HUES64 (cell line): ENCODE measurements at regions not wholly inside any gene's neighbourhood (a gene's known extent, or its start where the extent isn't known, plus 50 kb on each side); places are given as distances from the start of the nearest gene placed in this dataset.

ENCODE experiments used
- H3K27ac ChIP-seq: 2 replicates; pipeline ENCODE4 v1.7.0; 2013; ENCODE audit warnings: low read depth, low read length, inconsistent platforms
- H3K27me3 ChIP-seq: 2 replicates; pipeline ENCODE4 v1.6.1; 2013; ENCODE audit warnings: mild to moderate bottlenecking, low read length; ENCODE audit not compliant: insufficient read depth
- H3K36me3 ChIP-seq: 2 replicates; pipeline ENCODE4 v1.6.1; 2013; ENCODE audit warnings: mild to moderate bottlenecking, low read length; ENCODE audit not compliant: insufficient read depth
- H3K4me1 ChIP-seq: 2 replicates; pipeline ENCODE4 v1.6.1; 2013; ENCODE audit warnings: mild to moderate bottlenecking, low read length, moderate library complexity; ENCODE audit not compliant: insufficient read depth
- H3K4me3 ChIP-seq: 2 replicates; pipeline ENCODE4 v1.5.1; 2013; ENCODE audit warnings: mild to moderate bottlenecking, low read length, moderate library complexity
- H3K9ac ChIP-seq: 2 replicates; pipeline ENCODE4 v1.6.1; 2013; ENCODE audit warnings: mild to moderate bottlenecking, low read depth, low read length
- H3K9me3 ChIP-seq: 2 replicates; pipeline ENCODE4 v1.6.1; 2013; ENCODE audit warnings: low read depth, low read length; ENCODE audit not compliant: insufficient read depth
- WGBS: fragments of 150-250, 120-280 bp; methylation state at CpG from one replicate; pipeline ENCODE4 v1.1.7; 2013; ENCODE audit warnings: missing lambda C conversion rate; 5-methylcytosine and 5-hydroxymethylcytosine counted together

DNA sequence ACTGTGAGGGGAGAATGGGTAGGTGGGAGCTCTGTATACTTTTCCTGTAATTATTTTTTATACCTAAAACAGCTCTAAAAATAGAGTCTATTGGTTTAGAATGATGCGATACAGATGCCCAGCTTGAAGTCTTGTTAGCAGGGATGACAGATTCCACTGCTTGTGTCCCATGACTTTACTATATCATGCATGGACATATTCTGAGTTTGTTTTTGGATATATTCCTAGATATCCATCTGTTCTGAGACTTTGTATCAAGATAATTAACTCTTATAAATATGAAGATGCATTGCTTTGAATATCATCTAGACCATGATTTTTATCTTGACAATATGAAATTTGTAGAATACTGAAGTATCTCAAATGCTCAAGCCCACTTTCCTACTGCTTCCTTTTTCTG, 1058.1 kb downstream of the RAPGEF2 start:
- WGBS = 100% methylated on average over 1 of the region's 1 CpG

DNA sequence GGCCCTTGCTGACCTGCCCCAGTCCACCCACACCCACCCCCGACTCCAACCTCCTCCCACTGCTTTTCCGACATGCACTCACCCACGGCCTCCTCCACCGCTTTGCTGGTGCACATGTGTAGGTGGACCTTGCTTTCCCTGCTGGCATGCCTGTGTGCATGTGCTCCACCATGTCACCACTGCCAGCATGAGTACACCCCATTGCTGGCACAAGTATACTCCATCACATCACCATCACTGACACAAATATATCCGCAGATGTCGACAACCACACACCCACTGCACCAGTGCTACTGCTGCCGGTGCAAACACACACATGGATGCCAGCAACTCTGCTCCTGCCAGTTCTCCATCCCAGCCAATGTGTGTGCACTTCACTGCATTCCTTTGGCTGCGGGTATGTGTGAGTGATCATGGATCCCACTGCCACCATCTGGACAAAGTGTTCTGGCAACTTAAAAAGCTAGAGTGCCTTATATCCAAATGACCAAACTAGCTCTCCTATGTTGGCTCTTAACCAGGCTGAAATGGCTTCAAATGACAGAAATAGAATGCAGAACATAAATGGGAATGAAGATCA, 1072.3 kb downstream of the RAPGEF2 start:
- no peak overlapping the region for H3K27ac ChIP-seq
- no peaks in the 10 kb centered on the region for H3K4me1 ChIP-seq
- H3K9ac ChIP-seq = no peak overlapping the region
- H3K36me3 ChIP-seq = no peaks in the 10 kb centered on the region
- H3K27me3 ChIP-seq = no peaks in the 10 kb centered on the region
- WGBS = 81% methylated on average over 8 of the region's 8 CpGs
- H3K9me3 ChIP-seq = peaks cover 4% of the 10 kb centered on the region; the same call in 1 of the 2 replicates
- no peak overlapping the region for H3K4me3 ChIP-seq

More for the DNA sequence above, 1058.1 kb downstream of the RAPGEF2 start:
- no peak overlapping the region for H3K4me3 ChIP-seq
- no peaks in the 10 kb centered on the region for H3K4me1 ChIP-seq
- no peak overlapping the region for H3K9ac ChIP-seq
- no peak overlapping the region for H3K27ac ChIP-seq
- no peaks in the 10 kb centered on the region for H3K27me3 ChIP-seq
- no peaks in the 10 kb centered on the region for H3K36me3 ChIP-seq
- peaks cover 22% of the 10 kb centered on the region; the same call in 1 of the 2 replicates for H3K9me3 ChIP-seq

DNA sequence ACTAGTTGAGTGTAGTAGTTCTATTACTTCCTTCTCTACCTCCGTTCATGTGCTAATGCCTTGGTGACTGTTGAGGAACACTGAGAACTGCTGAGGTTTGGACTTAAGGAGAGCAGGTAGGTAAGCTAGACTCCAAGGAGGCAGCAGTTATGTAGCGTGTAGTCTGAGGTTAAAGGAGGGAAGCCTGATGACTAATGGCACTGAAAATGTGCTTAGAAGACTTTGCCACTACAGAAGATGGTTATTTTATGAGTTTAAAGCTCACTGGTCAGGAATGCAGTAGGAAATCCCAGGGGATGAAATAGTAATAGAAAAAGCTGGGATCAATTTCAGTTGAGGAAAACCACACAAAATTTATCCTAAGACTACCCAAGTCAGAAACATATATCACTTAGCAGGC, 1077.3 kb downstream of the RAPGEF2 start:
- H3K4me3 ChIP-seq = no peak overlapping the region
- H3K9ac ChIP-seq = no peak overlapping the region
- no peaks in the 10 kb centered on the region for H3K4me1 ChIP-seq
- H3K9me3 ChIP-seq = no peaks in the 10 kb centered on the region
- no peak overlapping the region for H3K27ac ChIP-seq
- H3K36me3 ChIP-seq = no peaks in the 10 kb centered on the region
- no peaks in the 10 kb centered on the region for H3K27me3 ChIP-seq
- WGBS = 96% methylated on average over 2 of the region's 2 CpGs

DNA sequence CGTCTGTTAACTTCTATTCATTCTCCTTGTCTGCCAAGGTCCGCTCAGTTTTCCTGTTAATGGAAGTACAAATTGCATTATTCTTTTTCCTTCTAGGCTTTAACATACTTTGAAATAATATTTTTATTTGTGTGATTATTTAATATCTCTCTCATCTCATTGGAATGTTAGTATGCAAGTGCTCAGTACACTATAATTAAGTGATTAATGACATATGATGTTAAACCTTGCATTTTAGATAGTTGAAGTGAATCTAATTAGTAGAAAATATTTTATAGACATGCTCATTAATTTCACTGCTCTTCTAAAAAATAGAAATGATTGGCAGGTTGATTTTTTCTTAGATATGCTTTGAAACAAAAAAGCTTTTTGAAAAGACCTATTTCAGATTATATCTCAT, 1079.8 kb downstream of the RAPGEF2 start:
- H3K27ac ChIP-seq = no peak overlapping the region
- no peaks in the 10 kb centered on the region for H3K4me1 ChIP-seq
- no peak overlapping the region for H3K9ac ChIP-seq
- H3K27me3 ChIP-seq = no peaks in the 10 kb centered on the region
- no peaks in the 10 kb centered on the region for H3K36me3 ChIP-seq
- no peak overlapping the region for H3K4me3 ChIP-seq
- WGBS = 100% methylated on average over 1 of the region's 2 CpGs
- no peaks in the 10 kb centered on the region for H3K9me3 ChIP-seq

DNA sequence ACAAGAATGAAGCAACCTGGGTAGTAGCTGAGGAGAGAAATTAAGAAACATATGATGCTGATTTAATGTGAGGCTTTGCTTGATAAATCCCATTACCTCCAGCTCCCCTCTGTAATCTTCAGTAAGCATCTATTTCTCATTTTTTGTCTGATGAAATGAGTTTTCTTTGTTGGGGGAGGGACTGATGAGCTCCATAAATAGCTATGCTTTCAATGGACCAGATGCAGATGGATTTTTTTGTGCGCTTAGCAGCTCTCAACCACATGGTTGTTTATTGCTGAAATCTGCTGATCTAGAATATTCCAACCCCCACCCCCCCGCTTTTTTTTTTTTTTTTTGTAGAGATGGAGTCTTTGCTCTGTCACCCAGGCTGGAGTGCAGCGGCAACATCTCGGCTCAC, 1082.0 kb downstream of the RAPGEF2 start:
- Histone ChIP-seq H3K27me3 (no peaks in the 10 kb centered on the region), H3K9me3 (no peaks in the 10 kb centered on the region), H3K36me3 (no peaks in the 10 kb centered on the region), H3K9ac (no peak overlapping the region), H3K4me3 (no peak overlapping the region), H3K27ac (no peak overlapping the region), H3K4me1 (no peaks in the 10 kb centered on the region)
- 100% methylated on average over 2 of the region's 4 CpGs for WGBS

DNA sequence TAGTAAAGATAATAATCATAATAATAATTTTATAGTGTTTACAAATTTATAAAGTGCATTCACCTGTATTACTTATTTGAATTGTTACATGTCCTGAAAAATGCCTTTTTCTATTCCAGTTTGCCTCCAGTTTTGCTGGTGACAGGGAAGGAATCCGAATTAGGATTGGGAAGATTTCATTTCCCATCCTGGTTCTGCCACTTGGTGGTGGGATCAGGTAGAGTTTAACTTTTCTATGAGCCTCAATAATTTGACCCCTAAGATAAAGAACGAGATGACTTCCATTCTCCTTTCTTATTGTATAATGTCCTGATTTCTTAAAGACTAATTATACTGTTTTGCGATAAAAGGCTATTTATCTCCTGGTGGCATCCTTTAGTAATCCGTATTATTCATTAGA, 1090.9 kb downstream of the RAPGEF2 start:
- 96% methylated on average over 3 of the region's 4 CpGs for WGBS
- H3K27ac ChIP-seq = no peak overlapping the region
- no peak overlapping the region for H3K9ac ChIP-seq
- no peak overlapping the region for H3K4me3 ChIP-seq
- no peaks in the 10 kb centered on the region for H3K27me3 ChIP-seq
- H3K9me3 ChIP-seq = no peaks in the 10 kb centered on the region
- H3K4me1 ChIP-seq = no peaks in the 10 kb centered on the region
- H3K36me3 ChIP-seq = no peaks in the 10 kb centered on the region

DNA sequence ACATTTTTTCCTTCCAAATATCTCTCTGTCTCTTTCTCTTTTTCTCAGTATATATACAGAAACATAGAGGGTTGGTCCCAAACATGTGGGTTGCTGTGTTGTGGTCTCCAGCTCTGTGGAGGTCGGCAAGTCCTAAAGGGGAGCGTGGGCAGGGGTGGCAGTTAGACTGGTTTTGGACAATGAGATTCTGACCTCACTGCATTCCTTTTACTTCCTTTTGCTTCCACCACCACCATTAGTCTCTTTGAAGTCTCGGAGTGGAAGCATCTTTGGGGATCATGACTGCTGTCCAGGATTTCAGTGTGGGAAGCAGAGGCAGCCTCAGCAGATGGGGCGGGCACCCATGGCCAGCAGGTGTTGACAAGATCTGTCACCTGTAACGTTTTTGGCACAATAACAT, 1091.8 kb downstream of the RAPGEF2 start:
- Histone ChIP-seq H3K27ac (no peak overlapping the region), H3K9me3 (peaks cover 4% of the 10 kb centered on the region; the same call in 1 of the 2 replicates), H3K9ac (no peak overlapping the region), H3K4me1 (no peaks in the 10 kb centered on the region), H3K27me3 (no peaks in the 10 kb centered on the region), H3K36me3 (no peaks in the 10 kb centered on the region), H3K4me3 (no peak overlapping the region)
- 96% methylated on average over 4 of the region's 5 CpGs for WGBS

DNA sequence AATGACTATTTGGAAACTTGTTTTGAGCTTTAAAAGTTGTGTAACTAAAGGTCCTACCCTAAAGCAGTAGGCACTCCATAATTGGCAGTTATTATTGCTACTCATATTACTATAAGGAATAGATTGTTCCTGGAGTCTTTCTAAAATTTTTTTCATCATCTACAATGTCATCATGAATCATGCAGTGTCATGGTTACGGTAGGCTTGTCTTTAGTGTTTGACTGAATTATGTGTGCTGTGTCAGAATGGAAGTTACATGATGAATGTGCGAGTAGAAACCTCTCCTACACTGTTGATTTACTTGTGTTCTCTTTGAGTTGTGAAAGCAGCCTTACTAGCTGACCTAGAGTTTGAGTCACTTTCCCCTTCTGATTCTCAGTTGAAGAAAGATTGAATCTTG, 1099.9 kb downstream of the RAPGEF2 start:
- H3K4me3 ChIP-seq = no peak overlapping the region
- H3K27ac ChIP-seq = no peak overlapping the region
- H3K9ac ChIP-seq = no peak overlapping the region
- H3K9me3 ChIP-seq = peaks cover 16% of the 10 kb centered on the region
- no peaks in the 10 kb centered on the region for H3K27me3 ChIP-seq
- no peaks in the 10 kb centered on the region for H3K36me3 ChIP-seq
- peaks cover 12% of the 10 kb centered on the region for H3K4me1 ChIP-seq
- 100% methylated on average over 1 of the region's 2 CpGs for WGBS

DNA sequence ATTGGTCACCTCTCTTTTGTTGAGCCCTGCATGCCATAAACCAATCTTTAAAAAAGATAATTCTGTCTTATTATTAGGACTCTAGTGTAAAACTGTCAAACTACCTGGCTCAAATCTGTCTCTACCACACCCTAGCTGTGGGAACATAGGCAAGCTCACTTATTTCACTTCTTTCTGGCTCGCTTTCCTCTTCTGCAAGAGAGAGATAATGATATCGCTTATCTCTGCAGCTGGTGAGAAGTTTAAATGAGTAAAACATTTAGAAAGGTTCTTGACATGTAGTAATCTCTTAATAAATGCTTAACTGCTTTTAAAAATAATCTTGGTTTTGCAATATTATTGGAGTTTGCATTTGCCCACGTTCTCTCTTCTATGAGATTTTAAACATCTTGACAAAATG, 1109.2 kb downstream of the RAPGEF2 start:
- H3K4me3 ChIP-seq = no peak overlapping the region
- no peak overlapping the region for H3K27ac ChIP-seq
- WGBS = 69% methylated on average over 2 of the region's 3 CpGs
- H3K4me1 ChIP-seq = no peaks in the 10 kb centered on the region
- H3K9ac ChIP-seq = no peak overlapping the region
- H3K9me3 ChIP-seq = no peaks in the 10 kb centered on the region; the same call in 1 of the 2 replicates
- H3K27me3 ChIP-seq = no peaks in the 10 kb centered on the region
- H3K36me3 ChIP-seq = no peaks in the 10 kb centered on the region

DNA sequence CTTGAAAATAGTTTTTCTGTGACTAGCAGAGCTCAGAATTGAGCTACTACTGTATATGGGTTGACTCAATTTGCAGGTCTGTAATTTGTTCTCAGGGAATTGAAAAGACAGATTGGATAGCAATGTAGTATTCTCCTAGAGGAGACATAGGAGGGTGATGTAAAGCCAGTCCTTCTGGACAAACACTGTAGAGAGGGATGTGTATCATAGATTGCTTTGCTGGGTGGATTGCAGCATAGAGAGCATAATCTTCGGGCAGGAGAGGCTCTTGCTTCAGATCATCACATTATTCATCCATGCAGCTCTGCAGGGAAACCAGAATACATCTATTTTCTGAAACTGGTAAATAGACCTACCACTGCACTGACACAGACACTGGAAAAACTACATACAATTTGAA, 1110.5 kb downstream of the RAPGEF2 start:
- H3K27me3 ChIP-seq = no peaks in the 10 kb centered on the region
- no peaks in the 10 kb centered on the region for H3K36me3 ChIP-seq
- H3K4me1 ChIP-seq = no peaks in the 10 kb centered on the region
- no peak overlapping the region for H3K4me3 ChIP-seq
- WGBS = 92% methylated on average over 1 of the region's 1 CpG
- H3K27ac ChIP-seq = no peak overlapping the region
- H3K9ac ChIP-seq = no peak overlapping the region
- H3K9me3 ChIP-seq = no peaks in the 10 kb centered on the region; the same call in 1 of the 2 replicates

DNA sequence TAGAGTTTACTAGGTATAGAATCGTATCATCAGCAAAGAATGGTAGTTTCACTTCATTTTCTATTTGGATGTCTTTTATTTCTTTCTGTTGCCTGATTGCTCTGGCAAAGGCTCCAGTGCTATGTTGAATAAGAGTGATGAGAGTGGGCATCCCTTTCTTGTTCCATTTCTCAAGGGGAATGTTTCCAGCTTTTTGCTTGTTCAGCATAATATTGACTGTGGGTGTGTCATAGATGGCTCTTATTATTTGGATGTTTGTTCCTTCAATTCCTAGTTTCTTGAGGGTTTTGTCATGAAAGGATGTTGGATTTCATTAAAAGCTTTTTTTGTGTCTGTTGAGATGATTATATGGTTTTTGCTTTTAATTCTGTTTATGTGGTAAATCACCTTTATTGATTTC, 1114.5 kb downstream of the RAPGEF2 start:
- H3K9ac ChIP-seq = no peak overlapping the region
- no peaks in the 10 kb centered on the region for H3K27me3 ChIP-seq
- peaks cover 17% of the 10 kb centered on the region for H3K9me3 ChIP-seq
- H3K4me1 ChIP-seq = no peaks in the 10 kb centered on the region
- 100% methylated on average over 1 of the region's 1 CpG for WGBS
- no peaks in the 10 kb centered on the region for H3K36me3 ChIP-seq
- H3K4me3 ChIP-seq = no peak overlapping the region
- no peak overlapping the region for H3K27ac ChIP-seq

DNA sequence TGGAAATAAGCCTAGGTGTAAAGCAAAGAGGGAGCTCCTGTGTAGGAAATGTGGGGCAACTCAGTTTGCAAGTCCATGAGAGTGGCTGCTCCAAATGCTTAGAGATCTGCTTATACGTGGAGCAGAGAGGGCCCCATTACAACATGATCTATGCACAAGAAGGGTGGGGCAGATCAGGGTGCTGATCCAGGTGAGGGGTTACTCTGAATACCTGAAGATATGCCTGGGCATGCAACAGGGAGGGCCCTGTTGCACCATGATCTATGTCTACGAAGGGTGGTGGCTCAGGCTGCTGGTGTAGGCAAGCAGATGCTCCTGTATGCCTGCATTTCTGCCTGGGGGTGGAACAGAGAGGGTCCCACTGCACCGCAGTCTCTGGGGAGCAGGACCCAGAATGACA, 1121.2 kb downstream of the RAPGEF2 start:
- H3K4me3 ChIP-seq = no peak overlapping the region
- H3K9me3 ChIP-seq = peaks cover 16% of the 10 kb centered on the region
- no peak overlapping the region for H3K27ac ChIP-seq
- 91% methylated on average over 3 of the region's 3 CpGs for WGBS
- no peaks in the 10 kb centered on the region for H3K4me1 ChIP-seq
- H3K27me3 ChIP-seq = no peaks in the 10 kb centered on the region
- H3K36me3 ChIP-seq = no peaks in the 10 kb centered on the region
- H3K9ac ChIP-seq = no peak overlapping the region
